SU-DHL-6 (cell line): ENCODE measurements at regions not wholly inside any gene's neighbourhood (a gene's known extent, or its start where the extent isn't known, plus 50 kb on each side); places are given as distances from the start of the nearest gene placed in this dataset.

ENCODE experiments used
- EZH2phosphoT487 ChIP-seq: fragments of 200-600 bp; sonication (generic), shearing (Covaris generic); conservative IDR thresholded peaks from 2 replicates; pipeline ENCODE4 v1.6.1; 2018; ENCODE audit warnings: mild to moderate bottlenecking, antibody characterized with exemption, low read length, moderate library complexity, mixed read lengths
- TF ChIP-seq, protein P1 (sequence below): fragments of 200-600 bp; sonication (generic); IDR thresholded peaks from one replicate; pipeline ENCODE4 v1.5.1; 2017; ENCODE audit warnings: antibody characterized with exemption, mild to moderate bottlenecking, low read length, moderate library complexity; ENCODE audit not compliant: insufficient read depth, poor library complexity, severe bottlenecking

- TF ChIP-seq, protein P1, sequence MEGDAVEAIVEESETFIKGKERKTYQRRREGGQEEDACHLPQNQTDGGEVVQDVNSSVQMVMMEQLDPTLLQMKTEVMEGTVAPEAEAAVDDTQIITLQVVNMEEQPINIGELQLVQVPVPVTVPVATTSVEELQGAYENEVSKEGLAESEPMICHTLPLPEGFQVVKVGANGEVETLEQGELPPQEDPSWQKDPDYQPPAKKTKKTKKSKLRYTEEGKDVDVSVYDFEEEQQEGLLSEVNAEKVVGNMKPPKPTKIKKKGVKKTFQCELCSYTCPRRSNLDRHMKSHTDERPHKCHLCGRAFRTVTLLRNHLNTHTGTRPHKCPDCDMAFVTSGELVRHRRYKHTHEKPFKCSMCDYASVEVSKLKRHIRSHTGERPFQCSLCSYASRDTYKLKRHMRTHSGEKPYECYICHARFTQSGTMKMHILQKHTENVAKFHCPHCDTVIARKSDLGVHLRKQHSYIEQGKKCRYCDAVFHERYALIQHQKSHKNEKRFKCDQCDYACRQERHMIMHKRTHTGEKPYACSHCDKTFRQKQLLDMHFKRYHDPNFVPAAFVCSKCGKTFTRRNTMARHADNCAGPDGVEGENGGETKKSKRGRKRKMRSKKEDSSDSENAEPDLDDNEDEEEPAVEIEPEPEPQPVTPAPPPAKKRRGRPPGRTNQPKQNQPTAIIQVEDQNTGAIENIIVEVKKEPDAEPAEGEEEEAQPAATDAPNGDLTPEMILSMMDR: no peak
- no peak for TF ChIP-seq EZH2phosphoT487
These were observed 883.3 kb upstream of the TMPRSS15 start for GRCh38 chr21:19286876-19287275.
